Astrocyte of the spinal cord (primary cell): ENCODE measurements at regions not wholly inside any gene's neighbourhood (a gene's known extent, or its start where the extent isn't known, plus 50 kb on each side); places are given as distances from the start of the nearest gene placed in this dataset.

Experiments used
- DNase-seq: peaks from one replicate; pipeline ENCODE4 v3.0.0; 2011; ENCODE audit warnings: low read depth, low spot score
- H3K4me3 ChIP-seq: 2 replicates; pipeline ENCODE4 v1.5.1; 2011; ENCODE audit warnings: low read depth, mild to moderate bottlenecking, low read length, moderate library complexity
- CTCF ChIP-seq: IDR thresholded peaks from 2 replicates; pipeline ENCODE4 v1.5.1; 2012; ENCODE audit warnings: low read depth, mild to moderate bottlenecking, low read length, inconsistent platforms
- in situ Hi-C: cut with HindIII; loops from 2 replicates; pipeline ENCODE4 v1.10.0; 2017; ENCODE audit warnings: low sequenced_read_pairs

- DNase-seq = peak; percentile 4
- no peak overlapping the region for H3K4me3 ChIP-seq
- in situ Hi-C loops = no loop called here
- no peak for TF ChIP-seq CTCF
Measured at GRCh38 chr4:17230727-17231126, 281.2 kb downstream of the QDPR start.

DNA sequence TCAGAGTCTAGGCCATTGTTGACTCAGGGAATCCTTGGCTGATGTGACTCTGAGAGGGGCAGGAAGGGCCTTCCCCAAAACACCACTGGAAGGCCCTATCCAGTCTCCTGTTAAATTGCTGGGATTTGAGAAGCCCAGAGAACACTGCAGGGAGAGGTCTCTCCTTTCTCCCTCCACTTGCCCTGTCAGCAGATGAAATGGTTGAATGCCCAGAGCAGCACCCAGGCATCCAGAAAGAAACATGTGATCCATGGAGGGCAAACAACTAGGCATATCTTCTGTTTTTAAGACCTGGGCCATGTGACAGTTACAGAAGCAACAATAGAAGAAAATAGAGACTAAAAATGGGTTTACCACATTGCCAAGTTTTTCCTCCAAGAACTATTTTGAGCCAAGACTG, 291.1 kb downstream of the QDPR start:
- TF ChIP-seq CTCF = no peak
- in situ Hi-C loops = no loop called here
- H3K4me3 ChIP-seq = no peak overlapping the region
- DNase-seq = no peak

DNA sequence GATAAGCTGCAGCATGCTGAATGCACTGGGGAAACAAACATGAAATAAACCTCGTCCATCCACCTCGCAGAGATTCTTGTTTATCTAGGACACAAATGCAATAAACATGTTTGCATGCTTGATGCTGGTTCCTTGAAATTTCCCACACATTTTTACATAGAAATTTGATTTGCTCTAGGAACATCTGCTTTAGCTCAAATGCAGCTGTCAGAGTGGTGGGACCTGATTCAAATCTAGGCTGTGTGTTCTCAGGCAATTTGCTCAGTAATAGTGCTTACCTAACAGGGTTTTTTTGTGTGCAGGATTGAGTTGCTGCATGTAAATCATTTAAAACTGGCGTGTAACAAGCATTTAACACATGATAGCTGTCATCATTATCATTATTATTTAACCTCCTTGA, 293.1 kb downstream of the QDPR start:
- no peak overlapping the region for H3K4me3 ChIP-seq
- in situ Hi-C loops = no loop called here
- no peak for DNase-seq
- TF ChIP-seq CTCF = no peak

- no peak for TF ChIP-seq CTCF
- H3K4me3 ChIP-seq = no peak overlapping the region
- in situ Hi-C loops = no loop called here
- no peak for DNase-seq
Measured at GRCh38 chr4:17206829-17207801, 304.8 kb downstream of the QDPR start.

GRCh38 chr4:17204908-17205307, 306.5 kb upstream of the LDB2 start:
- H3K4me3 ChIP-seq = no peak overlapping the region
- no peak for DNase-seq
- no peak for TF ChIP-seq CTCF
- in situ Hi-C loops = no loop called here

DNA sequence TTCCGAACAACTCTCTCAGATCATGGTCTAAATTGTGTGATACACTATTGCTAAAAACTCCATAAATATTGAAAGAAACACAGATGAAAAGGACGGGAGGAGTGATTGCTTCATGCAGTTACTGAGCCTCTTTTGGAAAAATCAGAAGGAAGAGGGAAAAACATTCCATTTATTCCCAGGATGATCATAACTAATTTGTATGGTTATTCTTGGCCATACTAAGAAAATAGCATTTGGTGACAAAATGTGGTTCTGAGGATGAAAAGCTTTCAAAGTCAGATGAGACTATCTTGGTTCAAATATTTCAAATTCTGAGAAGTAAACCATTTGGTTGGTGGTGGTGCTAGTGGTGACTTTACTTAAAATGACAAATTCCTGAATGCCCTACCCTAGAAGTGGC, 305.4 kb upstream of the LDB2 start:
- in situ Hi-C loops = no loop called here
- no peak for DNase-seq
- no peak overlapping the region for H3K4me3 ChIP-seq
- no peak for TF ChIP-seq CTCF
